HT1080 (cell line): ENCODE measurements at regions not wholly inside any gene's neighbourhood (a gene's known extent, or its start where the extent isn't known, plus 50 kb on each side); places are given as distances from the start of the nearest gene placed in this dataset.

Experiments used
- DNase-seq: peaks from one replicate; pipeline ENCODE4 v3.0.0-alpha.2; 2015; ENCODE audit warnings: low read depth

- DNase-seq: no peak
Observed at GRCh38 chrX:150163956-150164726, 199.0 kb upstream of the MAMLD1 start.

- DNase-seq: no peak
Observed at GRCh38 chrX:150164971-150165600, 198.0 kb upstream of the MAMLD1 start.

GRCh38 chrX:150165776-150166610, 197.1 kb upstream of the MAMLD1 start:
- no peak for DNase-seq

- DNase-seq: no peak
Observed at GRCh38 chrX:150167482-150168324, 195.4 kb upstream of the MAMLD1 start.

GRCh38 chrX:150182161-150182560, 181.0 kb upstream of the MAMLD1 start:
- DNase-seq: peak; percentile 48

- DNase-seq: peak; percentile 85
Observed at GRCh38 chrX:150184491-150184890, 178.6 kb upstream of the MAMLD1 start.

- DNase-seq: no peak
Observed at GRCh38 chrX:150185766-150186165, 177.4 kb upstream of the MAMLD1 start.

- DNase-seq: no peak
Observed at GRCh38 chrX:150192816-150193215, 170.3 kb upstream of the MAMLD1 start.

- no peak for DNase-seq
Observed at GRCh38 chrX:150196285-150196684, 166.8 kb upstream of the MAMLD1 start.

GRCh38 chrX:150197388-150197787, 165.7 kb upstream of the MAMLD1 start:
- no peak for DNase-seq

GRCh38 chrX:150198776-150199175, 164.3 kb upstream of the MAMLD1 start:
- peak; percentile 55 for DNase-seq

- DNase-seq: no peak
Observed at GRCh38 chrX:150199181-150199580, 163.9 kb upstream of the MAMLD1 start.

- DNase-seq: no peak
Observed at GRCh38 chrX:150199803-150200202, 163.3 kb upstream of the MAMLD1 start.

GRCh38 chrX:150200361-150200760, 162.8 kb upstream of the MAMLD1 start:
- no peak for DNase-seq

GRCh38 chrX:150200820-150201287, 162.3 kb upstream of the MAMLD1 start:
- DNase-seq: peak; percentile 98

- DNase-seq: no peak
Observed at GRCh38 chrX:150201391-150201790, 161.7 kb upstream of the MAMLD1 start.

GRCh38 chrX:150201841-150202240, 161.3 kb upstream of the MAMLD1 start:
- DNase-seq: peak; percentile 23

- no peak for DNase-seq
Observed at GRCh38 chrX:150202641-150203247, 160.4 kb upstream of the MAMLD1 start.

- DNase-seq: no peak
Observed at GRCh38 chrX:150203248-150203645, 159.9 kb upstream of the MAMLD1 start.

- DNase-seq: no peak
Observed at GRCh38 chrX:150205011-150205410, 158.1 kb upstream of the MAMLD1 start.

GRCh38 chrX:150207733-150208132, 155.4 kb upstream of the MAMLD1 start:
- no peak for DNase-seq
